NB4 (cell line): ENCODE measurements at regions not wholly inside any gene's neighbourhood (a gene's known extent, or its start where the extent isn't known, plus 50 kb on each side); places are given as distances from the start of the nearest gene placed in this dataset.

ENCODE experiments used
- CTCF ChIP-seq: IDR thresholded peaks from one replicate; pipeline ENCODE4 v1.5.1; 2012; ENCODE audit warnings: low read depth, low read length
- MYC ChIP-seq: IDR thresholded peaks from 2 replicates; pipeline ENCODE4 v1.6.1; 2011; ENCODE audit warnings: low read depth, low read length
- POLR2A ChIP-seq: IDR thresholded peaks from 2 replicates; pipeline ENCODE4 v1.6.1; 2011; ENCODE audit warnings: mild to moderate bottlenecking; ENCODE audit not compliant: insufficient read length; ENCODE audit errors: extremely low read depth

GRCh38 chr1:212528501-212528900, 80.1 kb upstream of the ATF3 start:
- TF ChIP-seq CTCF (no peak), MYC (no peak), POLR2A (no peak)
